GM12865 (cell line): ENCODE measurements at regions not wholly inside any gene's neighbourhood (a gene's known extent, or its start where the extent isn't known, plus 50 kb on each side); places are given as distances from the start of the nearest gene placed in this dataset.

Experiments used
- DNase-seq: peaks from one replicate; pipeline ENCODE4 v3.0.0; 2010; ENCODE audit warnings: low read depth
- H3K4me3 ChIP-seq: 2 replicates; pipeline ENCODE4 v1.5.1; 2011; ENCODE audit warnings: mild to moderate bottlenecking, low read depth, low read length, control low read depth
- CTCF ChIP-seq: IDR thresholded peaks from 2 replicates; pipeline ENCODE4 v1.5.1; 2011; ENCODE audit warnings: low read length, control low read depth, low read depth, inconsistent platforms; ENCODE audit not compliant: insufficient read depth; ENCODE audit errors: missing control alignments

DNA sequence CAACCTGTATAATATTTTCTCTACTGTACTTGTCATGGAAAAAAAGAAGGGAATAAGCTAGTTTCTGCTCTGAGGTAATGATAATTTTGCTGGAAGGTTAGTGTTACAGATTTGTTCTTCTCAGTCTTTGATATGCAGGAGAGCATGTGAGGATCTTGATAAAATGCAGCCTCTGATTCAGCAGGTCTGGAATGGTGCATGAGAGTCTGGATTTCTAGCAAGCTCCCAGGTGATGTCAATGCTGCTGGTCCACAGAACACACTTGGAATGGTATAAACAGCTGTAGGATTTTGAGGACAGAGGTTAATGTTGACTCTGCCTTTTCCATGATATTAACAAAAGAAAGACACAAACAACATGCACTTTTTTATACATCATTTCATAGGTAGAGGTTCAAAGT lies 173.6 kb downstream of the NDFIP2 start:
- no peak for DNase-seq
- no peak for TF ChIP-seq CTCF
- no peak overlapping the region for H3K4me3 ChIP-seq

DNA sequence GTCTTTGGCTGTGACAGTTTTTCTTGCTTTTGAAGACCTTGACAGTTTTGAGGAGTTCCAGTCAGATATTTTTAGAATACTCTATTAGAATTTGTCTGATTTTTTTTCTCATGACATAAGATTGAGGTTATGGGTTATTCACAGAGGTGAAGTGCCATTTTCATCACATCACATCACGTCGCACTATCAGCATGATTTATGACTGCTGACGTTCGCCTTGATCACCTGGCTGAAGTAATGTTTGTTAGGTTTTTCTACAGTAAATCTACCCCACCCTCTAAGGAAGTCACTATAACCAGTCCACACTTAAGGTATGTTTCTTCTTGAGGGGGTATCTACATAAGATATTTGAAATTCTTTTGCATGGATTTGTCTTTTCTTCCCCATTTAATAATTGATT lies 169.7 kb downstream of the NDFIP2 start:
- H3K4me3 ChIP-seq, result no peak overlapping the region
- no peak for DNase-seq
- TF ChIP-seq CTCF, result no peak

DNA sequence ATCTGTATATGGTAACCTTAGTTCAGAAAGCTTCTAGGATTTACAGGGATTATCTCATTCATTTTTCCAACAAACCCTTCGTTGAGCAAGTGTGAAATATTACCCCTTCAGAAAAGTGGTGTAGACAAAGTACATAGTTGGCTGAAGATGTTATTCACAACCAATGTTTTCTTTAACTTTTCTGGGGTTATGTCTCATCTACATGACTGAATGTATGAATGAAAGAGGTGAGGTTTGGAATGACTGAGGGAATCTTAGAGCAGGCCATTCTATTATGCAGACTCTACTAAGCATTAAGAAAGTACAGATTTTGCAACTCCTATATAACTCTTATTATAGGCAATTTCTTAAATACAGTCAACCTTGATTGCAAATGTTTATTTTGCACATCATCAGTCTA lies 167.2 kb downstream of the NDFIP2 start:
- no peak for TF ChIP-seq CTCF

GRCh38 chr13:79647533-79647932 lies 166.6 kb downstream of the NDFIP2 start:
- TF ChIP-seq CTCF, result no peak
- DNase-seq, result no peak

More for the DNA sequence above, 167.2 kb downstream of the NDFIP2 start:
- no peak overlapping the region for H3K4me3 ChIP-seq
- no peak for DNase-seq

DNA sequence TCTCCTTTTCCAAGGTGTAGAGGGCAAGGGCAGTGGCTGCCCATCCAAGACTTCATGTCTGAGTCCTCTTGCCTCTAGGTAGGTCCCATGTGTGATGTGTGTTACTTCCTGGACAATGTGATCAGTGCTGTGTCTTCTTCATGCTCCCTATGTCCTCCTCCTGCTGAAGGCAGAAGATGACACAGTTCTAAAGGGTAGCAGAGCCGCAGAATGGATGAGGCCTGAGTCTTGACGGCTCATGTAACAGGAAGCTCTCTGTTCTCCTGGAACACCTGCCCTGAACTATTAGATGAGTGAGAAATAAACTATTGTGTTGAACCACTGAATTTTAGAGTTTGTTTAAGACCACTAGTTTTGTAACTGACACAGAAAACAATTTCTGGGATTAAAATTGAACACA lies 165.9 kb downstream of the NDFIP2 start:
- no peak for DNase-seq
- H3K4me3 ChIP-seq, result no peak overlapping the region
- no peak for TF ChIP-seq CTCF

More at GRCh38 chr13:79647533-79647932, 166.6 kb downstream of the NDFIP2 start:
- no peak overlapping the region for H3K4me3 ChIP-seq

- H3K4me3 ChIP-seq, result no peak overlapping the region
- no peak for DNase-seq
- no peak for TF ChIP-seq CTCF
Observed at GRCh38 chr13:79645569-79645968, 164.6 kb downstream of the NDFIP2 start.

- H3K4me3 ChIP-seq, result no peak overlapping the region
Observed at GRCh38 chr13:79642596-79642995, 161.6 kb downstream of the NDFIP2 start.

More at GRCh38 chr13:79642596-79642995, 161.6 kb downstream of the NDFIP2 start:
- no peak for TF ChIP-seq CTCF
- no peak for DNase-seq
